NCI-H524 treated with DMSO at 0.1 percent for 48 hours (cell line): ENCODE measurements at regions not wholly inside any gene's neighbourhood (a gene's known extent, or its start where the extent isn't known, plus 50 kb on each side); places are given as distances from the start of the nearest gene placed in this dataset.
"Not testable (repeated sequence)": the region's sequence is repeated elsewhere in the genome, so short reads cannot be mapped to it uniquely, and the experiment has no call there.

Experiments used
- DNase-seq: peaks from one replicate; lab custom pipeline; 2025; lab: John Stamatoyannopoulos, UW

- no peak for DNase-seq
Observed at GRCh38 chr1:190975827-190976226, 498.2 kb upstream of the BRINP3 start.

DNA sequence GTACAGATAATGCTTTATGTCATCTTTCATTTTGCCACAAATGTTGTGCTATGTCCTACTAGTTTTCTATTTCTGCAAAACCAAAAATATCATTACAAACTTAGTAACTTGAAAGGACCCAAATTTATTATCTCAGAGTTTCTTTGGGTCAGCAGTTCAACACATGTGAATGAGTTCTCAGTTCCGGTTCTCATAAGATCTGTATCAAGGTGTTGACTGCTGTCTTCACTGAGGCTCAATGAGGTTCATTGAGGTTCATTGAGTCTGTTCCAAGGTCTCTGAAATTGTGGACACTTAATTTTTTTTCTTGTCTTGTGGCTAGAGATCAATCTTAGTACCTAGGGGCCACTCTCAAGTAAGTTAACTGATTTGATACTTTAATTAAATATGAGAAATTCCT, 525.1 kb upstream of the BRINP3 start:
- DNase-seq, result no peak

GRCh38 chr1:191016765-191017164, 539.1 kb upstream of the BRINP3 start:
- DNase-seq, result no peak

GRCh38 chr1:191022856-191023255, 545.2 kb upstream of the BRINP3 start:
- no peak for DNase-seq

DNA sequence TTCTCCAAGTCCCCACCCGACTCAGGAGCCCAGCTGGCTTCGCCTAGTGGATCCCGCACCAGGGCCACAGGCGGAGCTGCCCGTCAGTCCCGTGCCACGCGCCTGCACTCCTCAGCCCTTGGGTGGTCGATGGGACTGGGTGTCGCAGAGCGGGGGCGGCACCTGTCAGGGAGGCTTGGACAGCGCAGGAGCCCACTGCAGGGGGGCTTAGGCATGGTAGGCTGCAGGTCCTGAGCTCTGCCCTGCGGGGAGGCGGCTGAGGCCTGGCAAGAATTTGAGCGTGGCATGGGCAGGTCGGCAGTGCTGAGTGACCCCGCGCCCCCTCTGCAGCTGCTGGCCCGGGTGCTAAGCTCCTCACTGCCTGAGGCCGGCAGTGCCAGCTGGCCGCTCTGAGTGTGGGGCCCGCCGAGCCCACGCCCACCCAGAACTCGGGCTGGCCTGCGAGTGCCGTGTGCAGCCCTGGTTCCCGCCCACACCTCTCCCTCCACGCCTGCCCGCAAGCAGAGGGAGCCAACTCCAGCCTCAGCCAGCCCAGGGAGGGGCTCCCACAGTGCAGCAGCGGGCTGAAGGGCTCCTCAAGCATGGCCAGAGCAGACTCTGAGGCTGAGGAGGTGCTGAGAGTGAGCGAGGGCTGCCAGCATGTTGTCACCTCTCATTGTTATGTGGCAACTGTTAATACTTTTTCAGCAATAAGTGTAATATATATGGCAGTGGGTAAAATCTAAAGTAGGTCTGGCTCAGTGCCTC, 548.4 kb upstream of the BRINP3 start:
- no peak for DNase-seq

- DNase-seq, result peak; percentile 42
Observed at GRCh38 chr1:191026828-191027227, 549.2 kb upstream of the BRINP3 start.

DNA sequence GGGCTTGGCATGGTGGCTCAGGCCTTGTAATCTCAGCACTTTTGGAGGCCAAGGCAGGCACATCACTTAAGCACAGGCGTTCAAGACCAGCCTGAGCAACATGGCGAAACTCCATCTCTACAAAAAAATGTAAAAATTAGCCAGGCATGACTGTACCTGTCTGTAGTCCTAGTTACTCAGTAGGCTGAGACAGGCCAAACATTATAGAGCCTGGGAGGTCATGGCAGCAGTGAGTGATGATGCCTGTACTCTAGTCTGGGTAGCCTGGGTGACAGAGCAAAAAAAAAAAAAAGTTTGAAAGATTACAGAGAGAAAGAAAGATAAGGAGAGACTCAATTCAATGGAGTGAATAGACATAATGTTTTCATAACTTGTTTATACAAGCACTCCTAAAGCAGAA, 556.5 kb upstream of the BRINP3 start:
- no peak for DNase-seq

DNA sequence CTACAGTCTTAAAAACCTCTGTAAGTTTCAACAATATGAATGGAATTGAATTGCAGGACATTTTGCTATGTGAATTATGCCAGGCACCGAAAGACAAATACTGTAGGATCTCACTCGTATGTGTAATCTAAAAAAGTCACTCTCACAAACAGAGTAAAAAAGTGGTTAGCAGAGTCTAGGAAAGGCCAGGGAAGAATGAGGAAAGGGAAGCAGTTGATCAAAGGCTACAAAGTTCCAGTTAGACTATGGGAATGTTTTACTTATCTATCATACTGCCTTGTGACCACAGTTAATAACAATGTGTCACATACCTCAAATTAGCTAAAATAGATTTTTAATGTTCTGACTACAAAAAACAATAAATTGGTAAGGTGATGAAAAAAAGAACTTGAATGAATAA, 565.4 kb upstream of the BRINP3 start:
- no peak for DNase-seq

- DNase-seq, result no peak
Observed at GRCh38 chr1:191049781-191050180, 572.1 kb upstream of the BRINP3 start.

GRCh38 chr1:191052888-191053287, 575.2 kb upstream of the BRINP3 start:
- no peak for DNase-seq

DNA sequence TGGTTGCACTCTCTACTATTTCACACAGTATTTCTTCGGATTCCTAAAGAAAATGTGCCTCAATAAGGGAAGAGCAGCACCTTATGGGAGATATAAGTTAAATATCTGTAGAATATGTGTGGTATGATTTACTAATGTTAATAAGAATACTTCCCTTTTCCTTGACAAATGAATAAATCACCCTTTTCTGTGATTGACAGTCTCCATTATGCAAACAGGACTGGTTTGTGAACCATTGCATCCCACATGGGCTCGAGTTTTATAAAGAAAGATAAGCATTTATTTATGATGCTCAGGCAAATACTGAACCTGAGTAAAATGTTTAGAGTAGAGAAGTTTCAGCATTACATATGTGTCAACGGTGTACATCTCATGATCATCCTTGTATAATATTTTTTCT, 587.7 kb upstream of the BRINP3 start:
- DNase-seq, result no peak

GRCh38 chr1:191065771-191066170, 588.1 kb upstream of the BRINP3 start:
- no peak for DNase-seq

DNA sequence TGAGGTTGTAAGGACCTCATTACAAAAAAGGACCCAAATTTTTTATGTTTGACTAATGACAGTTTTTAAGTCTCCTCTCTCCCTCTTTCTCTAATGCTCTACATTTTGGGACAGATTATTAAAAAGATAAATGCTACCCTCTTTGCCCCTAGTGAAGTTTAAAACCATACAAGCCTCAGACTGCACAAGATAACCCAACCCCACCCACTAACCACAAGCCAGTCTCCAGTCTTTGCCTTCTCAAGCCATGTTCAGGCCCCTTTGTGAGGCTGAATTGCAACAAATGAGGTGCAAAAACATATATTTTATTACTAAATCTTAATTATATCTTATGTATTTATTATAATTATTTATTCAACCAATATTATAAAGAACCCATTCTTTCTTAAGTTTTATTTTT, 597.2 kb upstream of the BRINP3 start:
- DNase-seq, result no peak

DNA sequence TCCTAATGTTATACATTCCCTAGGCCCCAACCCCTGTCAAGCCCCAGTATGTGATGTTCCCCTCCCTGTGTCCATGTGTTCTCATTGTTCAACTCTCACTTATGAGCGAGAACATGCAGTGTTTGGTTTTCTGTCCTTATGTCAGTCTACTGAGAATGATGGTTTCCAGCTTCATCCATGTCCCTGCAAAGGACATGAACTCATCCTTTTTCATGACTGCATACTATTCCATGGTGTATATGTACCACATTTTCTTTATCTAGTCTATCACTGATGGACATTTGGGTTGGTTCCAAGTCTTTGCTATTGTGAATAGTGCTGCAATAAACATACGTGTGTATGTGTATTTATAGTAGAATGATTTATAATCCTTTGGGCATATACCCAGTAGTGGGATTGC, 605.4 kb upstream of the BRINP3 start:
- DNase-seq, result not testable (repeated sequence)

DNA sequence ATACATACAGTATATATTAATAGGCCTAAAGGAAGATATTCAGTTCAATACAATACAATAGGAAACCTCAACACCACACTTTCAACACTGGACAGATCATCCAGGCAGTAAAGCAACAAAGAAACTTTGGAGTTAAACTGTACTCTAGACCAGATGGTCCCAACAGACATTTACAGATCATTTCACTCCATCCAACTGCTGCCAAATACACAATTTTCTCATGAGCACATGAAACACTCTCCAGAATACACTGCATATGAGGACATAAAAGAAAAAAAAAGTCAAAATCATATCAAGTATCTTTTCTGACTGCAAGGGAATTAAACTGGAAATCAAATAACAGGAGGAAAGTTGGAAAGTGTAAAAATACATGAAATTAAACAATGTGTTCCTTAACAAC, 607.5 kb upstream of the BRINP3 start:
- DNase-seq, result no peak

DNA sequence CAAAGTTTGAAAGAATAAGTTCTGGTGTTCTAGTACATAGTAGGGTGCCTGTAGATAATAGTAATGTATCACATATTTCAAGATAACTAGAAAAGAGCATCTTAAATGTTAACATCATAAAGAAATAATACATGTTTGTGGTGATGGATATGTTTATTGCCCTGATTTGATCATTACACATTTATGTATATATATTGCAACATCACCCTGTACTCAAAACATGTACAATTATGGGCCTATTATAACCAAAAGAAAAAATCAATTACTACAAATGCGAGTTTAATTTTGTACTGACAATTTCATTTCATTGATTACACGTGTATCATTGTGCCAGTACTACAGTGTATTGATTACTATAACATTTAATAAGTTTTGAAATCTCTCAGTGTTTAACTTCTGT, 609.2 kb upstream of the BRINP3 start:
- DNase-seq, result no peak

GRCh38 chr1:191096405-191096804, 618.7 kb upstream of the BRINP3 start:
- no peak for DNase-seq

DNA sequence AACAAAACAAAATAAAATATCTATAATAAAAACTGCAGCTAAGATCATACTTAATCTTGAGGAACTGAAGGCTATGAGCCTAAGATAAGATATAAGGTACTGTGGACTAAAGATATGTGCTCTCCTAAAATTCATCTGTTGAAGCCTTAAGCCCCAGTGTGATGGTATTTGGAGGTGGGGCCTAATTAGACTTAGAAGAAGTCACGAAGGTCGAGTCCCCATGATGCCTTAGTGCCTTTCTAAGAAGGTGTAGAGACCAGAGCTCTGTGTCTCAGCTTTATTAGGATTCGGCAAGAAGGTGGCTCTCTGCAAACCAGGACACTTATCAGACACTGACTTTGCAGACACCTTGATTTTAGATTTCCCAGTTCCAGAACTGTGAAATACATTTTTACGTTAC, 622.0 kb upstream of the BRINP3 start:
- DNase-seq, result no peak

DNA sequence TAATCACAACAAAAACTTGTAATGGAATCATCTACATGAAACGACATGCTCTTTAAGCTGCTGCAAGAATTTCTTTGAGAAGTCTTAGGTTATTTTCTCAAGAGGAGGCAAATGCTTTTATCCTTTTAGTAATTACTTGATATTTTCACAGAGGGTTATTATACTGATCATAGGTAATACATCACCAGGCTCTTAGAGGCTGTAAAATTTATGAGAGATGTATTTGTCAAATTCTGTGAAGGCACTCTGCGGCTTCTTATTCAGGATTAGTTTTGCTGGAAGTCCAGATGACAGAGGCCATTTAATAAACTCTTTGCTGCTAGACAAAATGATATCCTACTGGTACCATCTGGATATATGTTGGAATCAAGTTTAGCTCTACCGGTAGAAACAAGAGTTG, 624.3 kb upstream of the BRINP3 start:
- peak; percentile 95 for DNase-seq

DNA sequence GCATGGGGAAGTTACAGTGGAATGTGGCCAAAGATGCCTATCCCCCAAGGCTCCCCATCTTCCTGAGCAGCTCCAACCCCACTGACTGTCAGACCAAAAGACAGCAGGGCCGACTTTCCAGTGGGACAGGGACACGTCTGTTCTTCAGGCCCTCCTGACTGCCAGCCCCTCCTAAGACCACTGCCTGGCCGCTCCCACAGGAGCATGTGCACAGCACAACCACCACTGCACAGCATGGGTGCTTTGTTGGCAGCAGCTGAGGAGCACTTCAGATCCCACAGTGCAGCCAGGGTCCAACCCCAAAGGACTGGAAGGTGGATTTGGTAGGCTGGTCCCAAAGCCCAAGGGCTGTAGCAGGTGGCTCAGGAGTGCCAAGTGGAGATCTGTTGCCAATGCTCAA, 648.3 kb upstream of the BRINP3 start:
- DNase-seq, result no peak

GRCh38 chr1:191134796-191135195, 657.1 kb upstream of the BRINP3 start:
- no peak for DNase-seq

- no peak for DNase-seq
Observed at GRCh38 chr1:191140038-191140437, 662.4 kb upstream of the BRINP3 start.

DNA sequence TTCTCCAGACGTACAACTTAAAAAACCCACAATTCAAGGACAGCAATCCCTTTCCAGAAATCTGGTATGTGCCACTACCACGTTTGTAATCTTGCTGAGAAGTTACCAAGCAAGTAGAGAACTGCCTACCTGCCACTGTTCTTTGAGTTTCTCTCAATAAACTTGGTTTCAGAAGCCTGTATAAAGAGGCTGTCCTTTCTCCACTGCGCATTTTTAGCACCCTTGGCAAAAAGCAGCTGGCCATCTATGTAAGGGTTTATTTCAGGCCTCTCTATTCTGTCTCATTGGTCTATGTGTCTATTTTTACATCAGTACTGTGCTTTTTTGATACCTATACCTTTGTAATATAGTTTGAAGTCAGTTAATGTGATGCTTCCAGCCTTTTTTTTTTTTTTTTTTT, 665.1 kb upstream of the BRINP3 start:
- DNase-seq, result no peak

- DNase-seq, result no peak
Observed at GRCh38 chr1:191145834-191146233, 668.2 kb upstream of the BRINP3 start.
